ENCODE measurements at regions not wholly inside any gene's neighbourhood (a gene's known extent, or its start where the extent isn't known, plus 50 kb on each side); places are given as distances from the start of the nearest gene placed in this dataset.

- TF ChIP-seq KDM1A (IDR thresholded peaks at IDR 0.05; ENCODE audit: borderline replicate concordance, low read length) (no peak), TBP (IDR thresholded peaks at IDR 0.05; ENCODE audit: low read depth, low read length) (no peak), TCF12 (IDR thresholded peaks at IDR 0.05; ENCODE audit: low read depth, low read length) (0 out of 2 replicates have a peak, but pooled peaks have one; percentile 52), YY1 (IDR thresholded peaks at IDR 0.05; ENCODE audit: low read depth, low read length) (no peak)
Observed at GRCh38 chr11:92311616-92312449, 87.2 kb downstream of the FAT3 start (continued).
